WERI-Rb-1 (cell line): ENCODE measurements at regions not wholly inside any gene's neighbourhood (a gene's known extent, or its start where the extent isn't known, plus 50 kb on each side); places are given as distances from the start of the nearest gene placed in this dataset.

Experiments used
- DNase-seq: peaks from one replicate; pipeline ENCODE4 v3.0.0-alpha.2; 2020
- H3K27ac ChIP-seq: fragments of 250-450 bp; sonication (Bioruptor Pico); 2 replicates; pipeline ENCODE4 v1.5.1; 2020; ENCODE audit warnings: mild to moderate bottlenecking, moderate library complexity
- H3K27me3 ChIP-seq: fragments of 250-450 bp; sonication (Bioruptor Pico); 2 replicates; pipeline ENCODE4 v1.5.1; 2021; ENCODE audit warnings: mild to moderate bottlenecking, low read depth, moderate library complexity; ENCODE audit not compliant: insufficient read depth, severe bottlenecking
- H3K36me3 ChIP-seq: fragments of 250-450 bp; sonication (Bioruptor Pico); 2 replicates; pipeline ENCODE4 v1.5.1; 2020; ENCODE audit warnings: mild to moderate bottlenecking, moderate library complexity
- H3K4me3 ChIP-seq: 2 replicates; pipeline ENCODE4 v1.5.1; 2011; ENCODE audit warnings: low read depth, mild to moderate bottlenecking, control low read depth, low read length
- H3K9me3 ChIP-seq: fragments of 250-450 bp; sonication (Bioruptor Pico); 2 replicates; pipeline ENCODE4 v1.5.1; 2021; ENCODE audit warnings: mild to moderate bottlenecking, moderate library complexity; ENCODE audit not compliant: severe bottlenecking
- CTCF ChIP-seq: IDR thresholded peaks from 2 replicates; pipeline ENCODE4 v1.5.1; 2011; ENCODE audit warnings: low read depth, mild to moderate bottlenecking, control low read depth, inconsistent platforms, low read length

GRCh38 chr6:91453224-91453878 lies 866.5 kb upstream of the MAP3K7 start:
- Histone ChIP-seq H3K27ac (no peak overlapping the region), H3K4me3 (no peak overlapping the region), H3K36me3 (no peaks in the 10 kb centered on the region), H3K9me3 (no peaks in the 10 kb centered on the region), H3K27me3 (no peaks in the 10 kb centered on the region)
- TF ChIP-seq CTCF, result no peak
- DNase-seq, result no peak

GRCh38 chr6:91449539-91449938 lies 862.7 kb upstream of the MAP3K7 start:
- no peaks in the 10 kb centered on the region for H3K9me3 ChIP-seq
- TF ChIP-seq CTCF, result no peak

GRCh38 chr6:91447530-91448254 lies 860.8 kb upstream of the MAP3K7 start:
- no peak for DNase-seq
- TF ChIP-seq CTCF, result no peak
- Histone ChIP-seq H3K27me3 (no peaks in the 10 kb centered on the region), H3K36me3 (no peaks in the 10 kb centered on the region), H3K27ac (no peak overlapping the region), H3K4me3 (no peak overlapping the region), H3K9me3 (no peaks in the 10 kb centered on the region)

More at GRCh38 chr6:91449539-91449938, 862.7 kb upstream of the MAP3K7 start:
- Histone ChIP-seq H3K27me3 (no peaks in the 10 kb centered on the region), H3K27ac (no peak overlapping the region), H3K36me3 (no peaks in the 10 kb centered on the region), H3K4me3 (no peak overlapping the region)
- DNase-seq, result no peak

GRCh38 chr6:91447081-91447480 lies 860.2 kb upstream of the MAP3K7 start:
- Histone ChIP-seq H3K27me3 (no peaks in the 10 kb centered on the region), H3K4me3 (no peak overlapping the region), H3K27ac (no peak overlapping the region), H3K36me3 (no peaks in the 10 kb centered on the region), H3K9me3 (no peaks in the 10 kb centered on the region)
- no peak for DNase-seq
- TF ChIP-seq CTCF, result no peak

- Histone ChIP-seq H3K9me3 (no peaks in the 10 kb centered on the region), H3K36me3 (no peaks in the 10 kb centered on the region), H3K27ac (no peak overlapping the region), H3K27me3 (no peaks in the 10 kb centered on the region), H3K4me3 (no peak overlapping the region)
- DNase-seq, result no peak
- no peak for TF ChIP-seq CTCF
These were observed 856.5 kb upstream of the MAP3K7 start for GRCh38 chr6:91443405-91443804.
